ENCODE measurements at regions not wholly inside any gene's neighbourhood (a gene's known extent, or its start where the extent isn't known, plus 50 kb on each side); places are given as distances from the start of the nearest gene placed in this dataset.

DNA sequence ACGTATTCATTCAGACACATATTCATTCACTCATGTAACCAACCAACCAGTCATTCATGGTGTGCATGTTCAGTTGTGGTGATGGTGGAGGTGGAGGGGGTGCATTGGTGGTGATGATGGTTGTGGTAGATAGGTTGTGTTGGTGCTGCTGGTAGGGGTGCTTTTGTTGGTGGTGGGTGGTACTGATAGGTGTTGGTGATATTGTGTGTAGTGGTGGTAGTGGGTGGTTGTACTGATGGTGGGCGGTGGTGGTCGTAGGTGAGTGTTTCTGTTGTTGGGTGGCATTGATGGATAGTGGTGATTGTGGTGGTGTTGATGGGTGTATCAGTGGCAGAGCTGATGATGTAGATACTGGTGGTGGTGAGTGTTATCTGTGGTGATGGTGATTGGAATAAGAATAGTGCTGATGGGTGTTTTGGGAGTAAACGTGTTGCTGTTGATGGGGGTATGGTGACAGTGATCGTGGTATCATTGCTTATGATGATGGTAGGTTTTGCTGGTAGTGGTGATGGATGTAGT, 59.8 kb upstream of the SHB start:
- H3K18ac ChIP-seq (ENCODE audit: extremely low read depth, low read length) = no peak overlapping the region
- H2BK5ac ChIP-seq (ENCODE audit: low read depth, low read length) = no peak overlapping the region
- no peak overlapping the region for H4K91ac ChIP-seq (replicated peaks; ENCODE audit: insufficient read length, low read length)
- no peak overlapping the region for H2BK12ac ChIP-seq (ENCODE audit: low read depth, low read length)
- no peak overlapping the region for H2AK5ac ChIP-seq (ENCODE audit: low read depth, low read length)
- H2AFZ ChIP-seq (ENCODE audit: low read length) = no peak overlapping the region
- peaks cover 0 to 4% of the 10 kb centered on the region in 2 experiments for H4K20me1 ChIP-seq (replicated peaks in 1 of 2; ENCODE audit: control insufficient read depth in 1 of 2, insufficient read depth in 2 of 2, low read length in 2 of 2)
- H4K5ac ChIP-seq (ENCODE audit: insufficient read length, low read depth, low read length) = no peak overlapping the region
- DNase-seq (ENCODE audit: low read depth in 1 of 2, low spot score in 2 of 2) (no peak), FAIRE-seq (no peak)
- H3K27me3 ChIP-seq (replicated peaks in 1 of 4; ENCODE audit: control insufficient read depth in 3 of 4, extremely low read depth in 1 of 4, insufficient read depth in 3 of 4, low read length in 3 of 4) = peaks cover 0 to 3% (median 0%) of the 10 kb centered on the region in 4 experiments; a peak in 1 of 7 replicates
- H3K9me3 ChIP-seq (ENCODE audit: insufficient read depth in 2 of 2, low read depth in 1 of 2, low read length in 1 of 2) = no peaks in the 10 kb centered on the region
- H4K8ac ChIP-seq (ENCODE audit: extremely low read depth, insufficient read depth, low read length) = no peak overlapping the region; the same call in 1 of the 2 replicates
- no peaks in the 10 kb centered on the region for H3K79me1 ChIP-seq (ENCODE audit: low read depth, low read length)
- peaks cover 6% of the 10 kb centered on the region; the same call in 1 of the 2 replicates for H3K23me2 ChIP-seq (ENCODE audit: low read depth, low read length)
- WGBS, 2 experiments (ENCODE audit: extremely low coverage in 1 of 2, insufficient coverage in 1 of 2, insufficient read length in 1 of 2, insufficient replicate concordance in 2 of 2, low coverage in 1 of 2, low lambda C conversion rate in 2 of 2, missing lambda C conversion rate in 1 of 2) = 89% methylated on average over 5 of the region's 5 CpGs; no CpG with 5 or more reads in 1 of the 2 experiments
- H3K4me1 ChIP-seq (replicated peaks in 1 of 4; ENCODE audit: control insufficient read depth in 3 of 4, insufficient read depth in 4 of 4, low read length in 3 of 4) = no peaks in the 10 kb centered on the region
- H2BK15ac ChIP-seq (ENCODE audit: low read length) = no peak overlapping the region
- CTCF ChIA-PET (ENCODE audit: partially characterized antibody) = interaction anchor here (1.0 to 1.6 kb wide), 4 partner anchors 35 to 215 kb away, joined by 3 to 4 read pairs (median 3); no protein-coding TSS in a partner anchor
- no peak overlapping the region for H3K14ac ChIP-seq (ENCODE audit: insufficient read length)
- H3K56ac ChIP-seq (replicated peaks; ENCODE audit: insufficient read length, low read depth, low read length) = no peak overlapping the region
- no peak overlapping the region for H3K27ac ChIP-seq (ENCODE audit: low read depth, low read length)
- no peak overlapping the region for H3K9ac ChIP-seq (replicated peaks in 1 of 4; ENCODE audit: extremely low read depth in 1 of 4, low read depth in 3 of 4, low read length in 3 of 4)
- no peak overlapping the region for H3K4me3 ChIP-seq (ENCODE audit: extremely low read depth in 1 of 4, insufficient read depth in 2 of 4, low read depth in 3 of 4, low read length in 4 of 4)
- H3K4me2 ChIP-seq (ENCODE audit: insufficient read depth in 1 of 2, low read depth in 2 of 2, low read length in 2 of 2) = no peak overlapping the region
- H2BK20ac ChIP-seq (ENCODE audit: low read length) = no peak overlapping the region
- H3K23ac ChIP-seq (ENCODE audit: insufficient read length) = no peak overlapping the region
- no peak overlapping the region for H3K4ac ChIP-seq (replicated peaks; ENCODE audit: insufficient read length, low read depth, low read length)
- no peaks in the 10 kb centered on the region for H3K36me3 ChIP-seq (ENCODE audit: control insufficient read depth in 2 of 4, insufficient read depth in 4 of 4, low read length in 3 of 4)
- no peaks in the 10 kb centered on the region for H3K79me2 ChIP-seq (ENCODE audit: control insufficient read depth in 1 of 2, insufficient read depth in 2 of 2, low read length in 2 of 2)
- no peak overlapping the region for H2BK120ac ChIP-seq (replicated peaks; ENCODE audit: low read depth, low read length)
- POLR2A ChIA-PET (ENCODE audit: partially characterized antibody) = interaction anchor here (1.1 kb wide), 1 partner anchor 112 kb away, joined by 4 read pairs; no protein-coding TSS in a partner anchor
- TF ChIP-seq ZNF274 (IDR thresholded peaks at IDR 0.05; ENCODE audit: borderline replicate concordance, extremely low read depth, low read length) = no peak
- TF ChIP-seq TAF1 (IDR thresholded peaks at IDR 0.05; ENCODE audit: low read depth, low read length) = no peak
- no peak for TF ChIP-seq POLR2AphosphoS5 (IDR thresholded peaks at IDR 0.05; ENCODE audit: low read depth, low read length)
- TF ChIP-seq SRF (IDR thresholded peaks at IDR 0.05; ENCODE audit: low read depth, low read length) = no peak
- TF ChIP-seq SP2 (IDR thresholded peaks at IDR 0.05; ENCODE audit: low read length) = no peak
- TF ChIP-seq SIRT6 (IDR thresholded peaks at IDR 0.05; ENCODE audit: low read length) = no peak
- no peak for TF ChIP-seq ASH2L (IDR thresholded peaks at IDR 0.05; ENCODE audit: low read length)
- TF ChIP-seq BCL11A (IDR thresholded peaks at IDR 0.05; ENCODE audit: low read depth in 2 of 2, low read length in 2 of 2) = no peak

Data from H1 (cell line).